ENCODE measurements at regions not wholly inside any gene's neighbourhood (a gene's known extent, or its start where the extent isn't known, plus 50 kb on each side); places are given as distances from the start of the nearest gene placed in this dataset.

DNA sequence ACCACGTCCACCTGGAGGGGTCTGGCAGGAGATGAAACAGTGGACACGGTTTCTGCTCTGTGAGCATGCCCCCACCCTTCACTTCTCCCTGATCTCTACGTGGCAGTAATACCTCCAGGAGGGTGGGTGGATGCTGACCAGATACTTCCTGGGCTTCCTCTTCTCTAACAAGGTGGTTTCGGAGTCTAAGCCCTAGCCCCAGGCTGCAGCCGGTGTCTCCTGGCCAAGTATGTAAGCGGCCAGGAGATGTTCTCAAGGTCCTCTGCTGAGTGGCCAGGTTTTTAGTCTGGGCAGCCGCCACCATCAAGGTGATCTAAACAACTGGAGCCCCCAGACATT, 101.8 kb upstream of the ASB18 start:
- POLR2A ChIA-PET, result no interaction called here
- DNase-seq (ENCODE audit: low spot score), result no peak
- TF ChIP-seq, protein P1, sequence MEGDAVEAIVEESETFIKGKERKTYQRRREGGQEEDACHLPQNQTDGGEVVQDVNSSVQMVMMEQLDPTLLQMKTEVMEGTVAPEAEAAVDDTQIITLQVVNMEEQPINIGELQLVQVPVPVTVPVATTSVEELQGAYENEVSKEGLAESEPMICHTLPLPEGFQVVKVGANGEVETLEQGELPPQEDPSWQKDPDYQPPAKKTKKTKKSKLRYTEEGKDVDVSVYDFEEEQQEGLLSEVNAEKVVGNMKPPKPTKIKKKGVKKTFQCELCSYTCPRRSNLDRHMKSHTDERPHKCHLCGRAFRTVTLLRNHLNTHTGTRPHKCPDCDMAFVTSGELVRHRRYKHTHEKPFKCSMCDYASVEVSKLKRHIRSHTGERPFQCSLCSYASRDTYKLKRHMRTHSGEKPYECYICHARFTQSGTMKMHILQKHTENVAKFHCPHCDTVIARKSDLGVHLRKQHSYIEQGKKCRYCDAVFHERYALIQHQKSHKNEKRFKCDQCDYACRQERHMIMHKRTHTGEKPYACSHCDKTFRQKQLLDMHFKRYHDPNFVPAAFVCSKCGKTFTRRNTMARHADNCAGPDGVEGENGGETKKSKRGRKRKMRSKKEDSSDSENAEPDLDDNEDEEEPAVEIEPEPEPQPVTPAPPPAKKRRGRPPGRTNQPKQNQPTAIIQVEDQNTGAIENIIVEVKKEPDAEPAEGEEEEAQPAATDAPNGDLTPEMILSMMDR (conservative IDR thresholded peaks at IDR 0.05; ENCODE audit: low read length), result no peak
- no peak for TF ChIP-seq EZH2phosphoT487 (IDR thresholded peaks at IDR 0.05; ENCODE audit: borderline replicate concordance, low read depth, low read length)

DNA sequence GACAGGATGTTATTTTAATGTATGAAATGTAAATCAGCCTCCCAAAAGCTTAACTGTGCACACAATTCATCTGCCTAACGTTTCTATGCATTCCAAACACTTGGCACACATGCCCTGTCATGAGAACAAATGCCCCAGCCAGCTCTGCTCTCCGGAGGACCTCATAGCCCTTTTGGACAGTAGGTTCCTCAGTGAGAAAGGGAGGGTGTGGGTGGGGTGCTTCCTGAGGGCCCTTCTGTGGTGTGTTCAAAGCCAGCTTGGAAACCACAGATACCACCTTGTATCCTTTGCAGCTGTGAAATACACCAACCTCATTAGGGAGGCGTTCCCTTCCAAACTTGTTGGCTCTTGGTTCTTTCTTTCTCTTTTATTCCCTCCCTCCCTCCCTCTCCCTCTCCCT, 102.2 kb upstream of the ASB18 start:
- Histone ChIP-seq H4K20me1 (ENCODE audit: insufficient read depth, low read length) (no peaks in the 10 kb centered on the region), H3K4me2 (ENCODE audit: low read length) (no peak overlapping the region), H3K27ac (ENCODE audit: low read depth, low read length, poor library complexity, severe bottlenecking) (no peak overlapping the region), H3K36me3 (ENCODE audit: insufficient read depth, low read length) (no peaks in the 10 kb centered on the region), H3K9me3 (ENCODE audit: low read length) (no peaks in the 10 kb centered on the region), H3K4me1 (ENCODE audit: insufficient read depth, low read length, poor library complexity, severe bottlenecking) (no peaks in the 10 kb centered on the region), H3K4me3 (ENCODE audit: low read depth, low read length, poor library complexity, severe bottlenecking) (no peak overlapping the region), H2AFZ (ENCODE audit: low read length) (no peak overlapping the region), H3K79me2 (ENCODE audit: insufficient read depth, low read depth, low read length) (no peaks in the 10 kb centered on the region), H3K9me2 (ENCODE audit: insufficient read depth, low read length) (no peaks in the 10 kb centered on the region)
- no peak for DNase-seq (ENCODE audit: low spot score)
- no TSS peak for BruUV-seq (replicated peaks)
- TF ChIP-seq, protein P1 (conservative IDR thresholded peaks at IDR 0.05; ENCODE audit: low read length), result no peak
- TF ChIP-seq EZH2phosphoT487 (IDR thresholded peaks at IDR 0.05; ENCODE audit: borderline replicate concordance, low read depth, low read length), result no peak
- ChIA-PET CTCF (ENCODE audit: unreplicated experiment) (interaction anchor here (0.6 kb wide), 1 partner anchor 111 kb away, joined by 9 read pairs; no protein-coding TSS in a partner anchor), POLR2A (no interaction called here)
- intact Hi-C loops (cut with micrococcal nuclease; ENCODE audit: unreplicated experiment), result no loop called here

More for the DNA sequence above, 101.8 kb upstream of the ASB18 start:
- CTCF ChIA-PET (ENCODE audit: unreplicated experiment), result interaction anchor here (0.6 kb wide), 1 partner anchor 110 kb away, joined by 9 read pairs; no protein-coding TSS in a partner anchor
- no TSS peak for BruUV-seq (replicated peaks)
- no peaks in the 10 kb centered on the region for H3K9me3 ChIP-seq (ENCODE audit: low read length)
- no peaks in the 10 kb centered on the region for H3K9me2 ChIP-seq (ENCODE audit: insufficient read depth, low read length)
- no peaks in the 10 kb centered on the region for H3K79me2 ChIP-seq (ENCODE audit: insufficient read depth, low read depth, low read length)
- H3K4me2 ChIP-seq (ENCODE audit: low read length), result no peak overlapping the region
- intact Hi-C loops (cut with micrococcal nuclease; ENCODE audit: unreplicated experiment), result no loop called here
- no peaks in the 10 kb centered on the region for H4K20me1 ChIP-seq (ENCODE audit: insufficient read depth, low read length)
- no peak overlapping the region for H2AFZ ChIP-seq (ENCODE audit: low read length)
- H3K4me3 ChIP-seq (ENCODE audit: low read depth, low read length, poor library complexity, severe bottlenecking), result no peak overlapping the region
- no peaks in the 10 kb centered on the region for H3K36me3 ChIP-seq (ENCODE audit: insufficient read depth, low read length)
- H3K27ac ChIP-seq (ENCODE audit: low read depth, low read length, poor library complexity, severe bottlenecking), result no peak overlapping the region
- no peaks in the 10 kb centered on the region for H3K4me1 ChIP-seq (ENCODE audit: insufficient read depth, low read length, poor library complexity, severe bottlenecking)

DNA sequence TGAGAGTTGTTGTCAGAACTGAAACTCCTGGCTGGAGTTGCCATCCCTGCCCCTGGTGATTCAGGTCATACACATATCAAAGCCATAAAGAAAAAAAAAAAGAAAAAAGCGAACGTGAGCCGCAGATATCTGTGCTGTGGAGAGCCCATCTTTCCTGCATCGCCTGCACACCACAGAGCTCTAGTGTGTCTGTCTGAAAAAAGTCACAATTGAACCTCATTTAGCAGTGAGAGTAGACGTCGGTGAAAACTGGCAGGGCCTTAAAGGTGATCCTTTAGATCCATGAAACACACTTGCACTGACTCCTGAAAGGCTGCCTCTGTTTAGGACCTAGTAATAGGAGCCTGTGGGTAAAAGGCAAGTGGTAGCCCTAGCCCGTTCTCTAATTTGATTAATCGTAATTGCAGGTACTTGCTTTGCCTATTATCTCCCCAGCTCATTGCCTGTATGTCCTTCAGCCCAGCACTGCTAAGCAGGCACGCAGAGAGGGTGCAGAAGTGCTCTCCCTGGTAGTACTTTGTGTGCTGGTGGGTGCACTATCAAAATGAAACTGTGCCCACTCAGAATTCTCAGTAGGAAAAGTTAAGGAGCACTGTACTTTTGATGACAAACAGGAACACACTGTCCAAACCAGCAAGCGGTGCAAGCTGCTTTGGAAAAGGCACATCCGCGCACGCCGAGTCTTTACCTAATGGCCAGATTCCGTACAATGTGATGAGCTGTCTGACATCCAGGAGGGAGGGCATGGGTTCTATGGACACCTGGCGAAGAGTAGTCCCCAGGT, 103.5 kb upstream of the ASB18 start:
- no TSS peak for BruUV-seq (replicated peaks)

More for the DNA sequence above, 103.5 kb upstream of the ASB18 start:
- CTCF ChIA-PET (ENCODE audit: unreplicated experiment), result interaction anchor here (0.5 kb wide), 1 partner anchor 62 kb away, joined by 3 read pairs; no protein-coding TSS in a partner anchor
- no peaks in the 10 kb centered on the region for H3K9me3 ChIP-seq (ENCODE audit: low read length)
- no peak for DNase-seq (ENCODE audit: low spot score)
- no peaks in the 10 kb centered on the region for H3K79me2 ChIP-seq (ENCODE audit: insufficient read depth, low read depth, low read length)
- TF ChIP-seq EZH2phosphoT487 (IDR thresholded peaks at IDR 0.05; ENCODE audit: borderline replicate concordance, low read depth, low read length), result no peak
- TF ChIP-seq, protein P1 (conservative IDR thresholded peaks at IDR 0.05; ENCODE audit: low read length), result no peak
- no peaks in the 10 kb centered on the region for H3K4me1 ChIP-seq (ENCODE audit: insufficient read depth, low read length, poor library complexity, severe bottlenecking)
- H3K9me2 ChIP-seq (ENCODE audit: insufficient read depth, low read length), result no peaks in the 10 kb centered on the region
- intact Hi-C loops (cut with micrococcal nuclease; ENCODE audit: unreplicated experiment), result no loop called here
- POLR2A ChIA-PET, result no interaction called here
- no peaks in the 10 kb centered on the region for H3K36me3 ChIP-seq (ENCODE audit: insufficient read depth, low read length)
- no peaks in the 10 kb centered on the region for H4K20me1 ChIP-seq (ENCODE audit: insufficient read depth, low read length)
- H3K27ac ChIP-seq (ENCODE audit: low read depth, low read length, poor library complexity, severe bottlenecking), result no peak overlapping the region
- no peak overlapping the region for H2AFZ ChIP-seq (ENCODE audit: low read length)
- no peak overlapping the region for H3K4me3 ChIP-seq (ENCODE audit: low read depth, low read length, poor library complexity, severe bottlenecking)
- no peak overlapping the region for H3K4me2 ChIP-seq (ENCODE audit: low read length)

All from OCI-LY7 (cell line).